ENCODE measurements at regions not wholly inside any gene's neighbourhood (a gene's known extent, or its start where the extent isn't known, plus 50 kb on each side); places are given as distances from the start of the nearest gene placed in this dataset.

DNA sequence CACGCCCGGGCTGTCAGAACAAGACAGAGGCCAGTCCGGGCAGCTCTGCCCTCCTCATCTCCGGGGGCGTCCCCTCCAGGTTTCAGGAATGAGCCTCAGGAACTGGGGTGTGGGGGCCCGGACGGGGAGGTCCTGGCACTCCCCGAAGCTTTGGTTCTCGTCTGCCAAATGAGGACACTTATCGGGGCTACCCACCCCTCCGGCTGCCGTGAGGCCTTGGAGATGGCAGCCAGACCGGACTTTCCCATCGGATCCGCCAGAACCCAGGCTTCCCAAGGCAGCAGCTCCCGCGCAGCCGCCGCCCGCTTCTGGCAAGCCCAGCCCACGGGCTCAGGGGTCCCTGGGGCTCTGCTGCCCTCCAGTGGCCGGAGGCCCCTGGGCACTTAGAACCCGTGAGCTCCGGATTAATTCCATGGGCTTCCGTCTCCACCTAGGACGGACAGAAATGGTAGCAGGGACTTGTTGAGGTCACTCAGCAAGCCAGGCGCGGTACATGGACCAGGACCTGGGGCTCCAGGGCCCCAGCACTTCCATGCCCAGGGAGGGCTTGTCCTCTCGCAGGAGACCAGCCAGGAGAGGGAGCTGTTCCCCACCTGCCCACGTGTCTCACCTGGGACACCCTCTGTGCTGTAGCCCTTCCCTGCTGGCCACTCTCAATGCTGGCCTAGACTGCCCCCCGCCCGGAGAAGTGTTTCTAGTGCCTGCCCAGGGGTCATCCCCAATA lies 89.4 kb downstream of the LINGO1 start (continued):
- TF ChIP-seq, protein P1, sequence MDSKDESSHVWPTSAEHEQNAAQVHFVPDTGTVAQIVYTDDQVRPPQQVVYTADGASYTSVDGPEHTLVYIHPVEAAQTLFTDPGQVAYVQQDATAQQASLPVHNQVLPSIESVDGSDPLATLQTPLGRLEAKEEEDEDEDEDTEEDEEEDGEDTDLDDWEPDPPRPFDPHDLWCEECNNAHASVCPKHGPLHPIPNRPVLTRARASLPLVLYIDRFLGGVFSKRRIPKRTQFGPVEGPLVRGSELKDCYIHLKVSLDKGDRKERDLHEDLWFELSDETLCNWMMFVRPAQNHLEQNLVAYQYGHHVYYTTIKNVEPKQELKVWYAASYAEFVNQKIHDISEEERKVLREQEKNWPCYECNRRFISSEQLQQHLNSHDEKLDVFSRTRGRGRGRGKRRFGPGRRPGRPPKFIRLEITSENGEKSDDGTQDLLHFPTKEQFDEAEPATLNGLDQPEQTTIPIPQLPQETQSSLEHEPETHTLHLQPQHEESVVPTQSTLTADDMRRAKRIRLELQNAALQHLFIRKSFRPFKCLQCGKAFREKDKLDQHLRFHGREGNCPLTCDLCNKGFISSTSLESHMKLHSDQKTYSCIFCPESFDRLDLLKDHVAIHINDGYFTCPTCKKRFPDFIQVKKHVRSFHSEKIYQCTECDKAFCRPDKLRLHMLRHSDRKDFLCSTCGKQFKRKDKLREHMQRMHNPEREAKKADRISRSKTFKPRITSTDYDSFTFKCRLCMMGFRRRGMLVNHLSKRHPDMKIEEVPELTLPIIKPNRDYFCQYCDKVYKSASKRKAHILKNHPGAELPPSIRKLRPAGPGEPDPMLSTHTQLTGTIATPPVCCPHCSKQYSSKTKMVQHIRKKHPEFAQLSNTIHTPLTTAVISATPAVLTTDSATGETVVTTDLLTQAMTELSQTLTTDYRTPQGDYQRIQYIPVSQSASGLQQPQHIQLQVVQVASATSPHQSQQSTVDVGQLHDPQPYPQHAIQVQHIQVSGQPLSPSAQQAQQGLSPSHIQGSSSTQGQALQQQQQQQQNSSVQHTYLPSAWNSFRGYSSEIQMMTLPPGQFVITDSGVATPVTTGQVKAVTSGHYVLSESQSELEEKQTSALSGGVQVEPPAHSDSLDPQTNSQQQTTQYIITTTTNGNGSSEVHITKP (IDR thresholded peaks at IDR 0.05; ENCODE audit: partially characterized antibody) = no peak
- TF ChIP-seq SAFB (IDR thresholded peaks at IDR 0.05; ENCODE audit: borderline replicate concordance, low read depth, low read length) (no peak), FOXA3 (CRISPR knock-in tag; conservative IDR thresholded peaks at IDR 0.05 in 1 of 2, IDR thresholded peaks at IDR 0.05 in 1 of 2) (no peak), MCM7 (IDR thresholded peaks at IDR 0.05) (no peak), FOXJ2 (tag; IDR thresholded peaks at IDR 0.05) (no peak)

GRCh38 chr15:77542491-77543001 lies 90.2 kb downstream of the LINGO1 start:
- 63% methylated on average over 16 of the region's 16 CpGs for WGBS (ENCODE audit: insufficient coverage, low coverage, missing lambda C conversion rate)
- peak overlapping the region; percentile 51 to 66; a peak in 2 of 4 replicates for H3K9ac ChIP-seq (ENCODE audit: insufficient read depth in 1 of 2, low read depth in 2 of 2, low read length in 2 of 2)
- in situ Hi-C loops (cut with MboI) = loop anchor here (5.0 kb wide), 1 partner anchor 515 kb away; no protein-coding TSS in a partner anchor
- ATAC-seq = no peak
- no peak overlapping the region for H3K27ac ChIP-seq (ENCODE audit: extremely low read depth, low read depth, low read length)
- POLR2A ChIA-PET = interaction anchor here (0.5 to 0.9 kb wide), 3 partner anchors 14 to 513 kb away, joined by 3 to 4 read pairs (median 3); no protein-coding TSS in a partner anchor
- no peaks in the 10 kb centered on the region for H3K36me3 ChIP-seq (ENCODE audit: control insufficient read depth, insufficient read depth, low read length)
- H3K27me3 ChIP-seq (ENCODE audit: control insufficient read depth in 2 of 2, insufficient read depth in 2 of 2, low read length in 2 of 2) = no peaks in the 10 kb centered on the region
- peak overlapping the region; percentile 93 for H2AFZ ChIP-seq (ENCODE audit: low read depth, low read length)
- H3K9me3 ChIP-seq (replicated peaks; ENCODE audit: control insufficient read depth, insufficient read depth, low read depth, low read length) = no peaks in the 10 kb centered on the region
- H3K9me1 ChIP-seq (ENCODE audit: control insufficient read depth, insufficient read depth, low read length) = no peaks in the 10 kb centered on the region
- no TSS peak for BruUV-seq (replicated peaks)
- TF ChIP-seq ZBTB7A (IDR thresholded peaks at IDR 0.05; ENCODE audit: borderline replicate concordance, control insufficient read depth, low read depth, low read length) = no peak
- TF ChIP-seq WHSC1 (IDR thresholded peaks at IDR 0.05; ENCODE audit: low read length) = no peak
- no peak for TF ChIP-seq SNAPC5 (CRISPR knock-in tag; IDR thresholded peaks at IDR 0.05)
- no peak for DNase-seq (ENCODE audit: extremely low read depth in 1 of 4, low spot score in 3 of 4)
- H3K4me1 ChIP-seq (replicated peaks in 1 of 2; ENCODE audit: control insufficient read depth in 2 of 2, insufficient read depth in 2 of 2, low read length in 2 of 2) = peaks cover 0 to 22% of the 10 kb centered on the region in 2 experiments; a peak in 4 of 5 replicates
- intact Hi-C loops (cut with micrococcal nuclease) = loop anchor here (1.0 to 2.0 kb wide), 4 partner anchors 42 to 424 kb away; no protein-coding TSS in a partner anchor
- H4K20me1 ChIP-seq (replicated peaks; ENCODE audit: control insufficient read depth, insufficient read depth, low read length) = no peaks in the 10 kb centered on the region
- CTCF ChIA-PET (ENCODE audit: low intra/inter-chr PET ratio) = interaction anchor here (1.8 to 2.7 kb wide), 4 partner anchors 356 to 518 kb away, joined by 9 to 36 read pairs (median 22); no protein-coding TSS in a partner anchor
- H3K79me2 ChIP-seq (ENCODE audit: control insufficient read depth, insufficient read depth, low read length) = no peaks in the 10 kb centered on the region
- H3K4me3 ChIP-seq = peak overlapping the region; percentile 42
- H3K4me2 ChIP-seq (ENCODE audit: insufficient read depth, low read length) = peak overlapping the region; percentile 79
- FAIRE-seq = no peak

Data from K562 (cell line).